Esophagus muscularis mucosa (tissue), 3 donors: ENCODE measurements at regions not wholly inside any gene's neighbourhood (a gene's known extent, or its start where the extent isn't known, plus 50 kb on each side); places are given as distances from the start of the nearest gene placed in this dataset.

Source experiments
- CTCF ChIP-seq, 3 experiments: fragments of 200-600 bp in 2 of 3; fragments of 450-650 bp in 1 of 3; sonication (generic) in 2 of 3; IDR thresholded peaks; one replicate each; pipeline ENCODE4 v1.5.1; 2017 to 2019; ENCODE audit warnings: antibody characterized with exemption in 3 of 3, mild to moderate bottlenecking in 2 of 3, moderate library complexity in 1 of 3
- EP300 ChIP-seq: sonication (generic); formaldehyde crosslinking; IDR thresholded peaks from one replicate; pipeline ENCODE4 v1.6.1; 2017; ENCODE audit warnings: antibody characterized with exemption

- no peak for TF ChIP-seq EP300
- TF ChIP-seq CTCF (IDR thresholded peaks at IDR 0.05): no peak
Observed at GRCh38 chr20:40612247-40612646, 76.8 kb downstream of the MAFB start.
